ENCODE measurements at regions not wholly inside any gene's neighbourhood (a gene's known extent, or its start where the extent isn't known, plus 50 kb on each side); places are given as distances from the start of the nearest gene placed in this dataset.

GRCh38 chr6:19450651-19451050 is 386.5 kb upstream of the ID4 start:
- TF ChIP-seq CTCF (conservative IDR thresholded peaks at IDR 0.05) (no peak), EZH2 (IDR thresholded peaks at IDR 0.05; ENCODE audit: low read depth) (no peak)
- ChIA-PET CTCF (no interaction called here), POLR2A (ENCODE audit: unreplicated experiment) (no interaction called here)
- no peak overlapping the region for H3K4me3 ChIP-seq
- H3K4me2 ChIP-seq: no peak overlapping the region
- H3K9me2 ChIP-seq (ENCODE audit: insufficient read depth): no peaks in the 10 kb centered on the region
- 0 out of 2 replicates have a peak, but pooled peaks cover 5% of the 10 kb centered on the region for H3K9me3 ChIP-seq (ENCODE audit: insufficient read depth, low read depth)
- H3K79me2 ChIP-seq (ENCODE audit: low read depth): no peaks in the 10 kb centered on the region
- DNase-seq: no peak
- H2AFZ ChIP-seq: no peak overlapping the region
- intact Hi-C loops (cut with micrococcal nuclease; ENCODE audit: unreplicated experiment): no loop called here
- no peaks in the 10 kb centered on the region; the same call in 1 of the 2 replicates for H3F3A ChIP-seq (ENCODE audit: insufficient read depth, low read depth)
- H3K27ac ChIP-seq: no peak overlapping the region
- H4K20me1 ChIP-seq (ENCODE audit: insufficient read depth): no peaks in the 10 kb centered on the region
- no peaks in the 10 kb centered on the region for H3K36me3 ChIP-seq (ENCODE audit: low read depth)
- BruUV-seq (replicated peaks): no TSS peak
- no peaks in the 10 kb centered on the region for H3K27me3 ChIP-seq (ENCODE audit: insufficient read depth, low read depth)
- H3K4me1 ChIP-seq (replicated peaks; ENCODE audit: insufficient read depth): peaks cover 21% of the 10 kb centered on the region

- intact Hi-C loops (cut with micrococcal nuclease; ENCODE audit: unreplicated experiment): no loop called here
- Histone ChIP-seq H4K20me1 (ENCODE audit: insufficient read depth) (no peaks in the 10 kb centered on the region), H3K9me2 (ENCODE audit: insufficient read depth) (no peaks in the 10 kb centered on the region), H2AFZ (no peak overlapping the region), H3K27me3 (ENCODE audit: insufficient read depth, low read depth) (no peaks in the 10 kb centered on the region), H3K4me2 (no peak overlapping the region), H3F3A (ENCODE audit: insufficient read depth, low read depth) (no peaks in the 10 kb centered on the region; the same call in 1 of the 2 replicates), H3K36me3 (ENCODE audit: low read depth) (no peaks in the 10 kb centered on the region), H3K27ac (no peak overlapping the region), H3K4me1 (replicated peaks; ENCODE audit: insufficient read depth) (peaks cover 22% of the 10 kb centered on the region), H3K9me3 (ENCODE audit: insufficient read depth, low read depth) (no peaks in the 10 kb centered on the region), H3K4me3 (no peak overlapping the region), H3K79me2 (ENCODE audit: low read depth) (no peaks in the 10 kb centered on the region)
- BruUV-seq (replicated peaks): no TSS peak
- ChIA-PET POLR2A (ENCODE audit: unreplicated experiment) (no interaction called here), CTCF (no interaction called here)
- no peak for TF ChIP-seq CTCF (conservative IDR thresholded peaks at IDR 0.05)
- TF ChIP-seq EZH2 (IDR thresholded peaks at IDR 0.05; ENCODE audit: low read depth): no peak
- no peak for DNase-seq
These were observed 384.7 kb upstream of the ID4 start for GRCh38 chr6:19452495-19452894.

GRCh38 chr6:19454001-19454720 is 383.0 kb upstream of the ID4 start:
- Histone ChIP-seq H3K9me2 (ENCODE audit: insufficient read depth) (no peaks in the 10 kb centered on the region), H3K79me2 (ENCODE audit: low read depth) (no peaks in the 10 kb centered on the region), H3K9me3 (ENCODE audit: insufficient read depth, low read depth) (no peaks in the 10 kb centered on the region), H3K4me1 (replicated peaks; ENCODE audit: insufficient read depth) (peaks cover 22% of the 10 kb centered on the region), H3K27ac (no peak overlapping the region), H3K36me3 (ENCODE audit: low read depth) (no peaks in the 10 kb centered on the region), H3K4me3 (no peak overlapping the region), H3K27me3 (ENCODE audit: insufficient read depth, low read depth) (no peaks in the 10 kb centered on the region), H3K4me2 (peak overlapping the region; percentile 17), H4K20me1 (ENCODE audit: insufficient read depth) (no peaks in the 10 kb centered on the region), H2AFZ (no peak overlapping the region), H3F3A (ENCODE audit: insufficient read depth, low read depth) (no peaks in the 10 kb centered on the region; the same call in 1 of the 2 replicates)
- BruUV-seq (replicated peaks): no TSS peak
- TF ChIP-seq CTCF (conservative IDR thresholded peaks at IDR 0.05) (no peak), EZH2 (IDR thresholded peaks at IDR 0.05; ENCODE audit: low read depth) (no peak)
- CTCF ChIA-PET: interaction anchor here (0.6 kb wide), 1 partner anchor 14 kb away, joined by 4 read pairs; no protein-coding TSS in a partner anchor
- intact Hi-C loops (cut with micrococcal nuclease; ENCODE audit: unreplicated experiment): loop anchor here (2.0 kb wide), 1 partner anchor 19 kb away; no protein-coding TSS in a partner anchor
- POLR2A ChIA-PET (ENCODE audit: unreplicated experiment): interaction anchor here (0.5 kb wide), 1 partner anchor 382 kb away, joined by 8 read pairs; no protein-coding TSS in a partner anchor
- DNase-seq: peak in 1 of 2 experiments; percentile 36

Data from PC-9 (cell line).